Skeletal muscle tissue (tissue), 3 donors: ENCODE measurements at regions not wholly inside any gene's neighbourhood (a gene's known extent, or its start where the extent isn't known, plus 50 kb on each side); places are given as distances from the start of the nearest gene placed in this dataset.
A peak's percentile ranks its signal among the peaks of the same experiment; 100 is the strongest.

Experiments used
- H3K27ac ChIP-seq: one replicate; pipeline ENCODE4 v1.7.0; 2013; ENCODE audit warnings: mild to moderate bottlenecking, low read depth, low read length, inconsistent platforms
- H3K27me3 ChIP-seq, 3 donors: one replicate each; pipeline ENCODE4 v1.7.0; 2013; ENCODE audit warnings: low read length in 3 of 3; ENCODE audit not compliant: control insufficient read depth in 3 of 3, insufficient read depth in 3 of 3
- H3K36me3 ChIP-seq, 3 donors: one replicate each; pipeline ENCODE4 v1.7.0; 2013; ENCODE audit warnings: low read length in 3 of 3; ENCODE audit not compliant: control insufficient read depth in 3 of 3, insufficient read depth in 3 of 3
- H3K4me1 ChIP-seq, 3 donors: one replicate each; pipeline ENCODE4 v1.7.0; 2013; ENCODE audit warnings: low read length in 3 of 3, mild to moderate bottlenecking in 3 of 3; ENCODE audit not compliant: control insufficient read depth in 3 of 3, insufficient read depth in 3 of 3
- H3K4me3 ChIP-seq, 3 donors: one replicate each; pipeline ENCODE4 v1.7.0; 2013; ENCODE audit warnings: low read length in 3 of 3
- H3K9ac ChIP-seq, 3 donors: one replicate each; pipeline ENCODE4 v1.7.0; 2013; ENCODE audit warnings: low read length in 3 of 3, mild to moderate bottlenecking in 3 of 3, moderate library complexity in 2 of 3, low read depth in 1 of 3
- H3K9me3 ChIP-seq, 3 donors: one replicate each; pipeline ENCODE4 v1.7.0; 2013; ENCODE audit warnings: low read length in 3 of 3; ENCODE audit not compliant: control insufficient read depth in 3 of 3
- donor health status: Osteomylitis.

DNA sequence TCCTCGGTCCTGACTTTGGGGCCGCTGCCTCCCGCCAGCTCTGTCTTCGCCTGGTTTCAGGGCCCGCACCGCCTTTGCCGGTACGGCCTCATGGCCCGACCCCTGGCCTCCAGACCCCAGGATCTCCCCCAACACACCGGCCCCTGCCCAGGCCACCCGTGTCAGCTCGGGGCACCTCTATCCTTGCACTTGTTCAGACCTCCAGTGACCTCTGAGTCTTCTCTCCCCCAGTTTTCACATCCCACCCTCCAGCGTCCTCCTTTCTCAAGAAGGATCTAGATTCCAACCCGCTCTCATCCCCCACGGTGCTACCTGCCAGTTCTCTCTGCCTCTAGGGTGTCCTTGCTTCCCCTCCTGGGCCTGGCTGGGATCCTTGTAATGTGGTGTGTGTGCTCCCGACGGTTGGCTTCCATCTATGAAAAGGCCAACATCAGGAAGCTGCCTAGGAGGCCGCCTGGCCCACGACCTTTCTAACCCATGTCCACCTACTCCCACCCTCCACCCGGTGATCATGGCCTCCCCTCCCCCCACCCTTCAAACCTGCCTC lies 61.1 kb downstream of the SPATA31C2 start:
- no peaks in the 10 kb centered on the region for H3K9me3 ChIP-seq
- H3K27me3 ChIP-seq: peaks cover 12 to 17% (median 12%) of the 10 kb centered on the region in 3 donors
- H3K4me3 ChIP-seq: peak overlapping the region in 1 of 3 donors; percentile 69
- H3K9ac ChIP-seq: no peak overlapping the region
- peaks cover 5 to 11% (median 6%) of the 10 kb centered on the region in 3 donors for H3K4me1 ChIP-seq
- no peaks in the 10 kb centered on the region for H3K36me3 ChIP-seq
- no peak overlapping the region for H3K27ac ChIP-seq

DNA sequence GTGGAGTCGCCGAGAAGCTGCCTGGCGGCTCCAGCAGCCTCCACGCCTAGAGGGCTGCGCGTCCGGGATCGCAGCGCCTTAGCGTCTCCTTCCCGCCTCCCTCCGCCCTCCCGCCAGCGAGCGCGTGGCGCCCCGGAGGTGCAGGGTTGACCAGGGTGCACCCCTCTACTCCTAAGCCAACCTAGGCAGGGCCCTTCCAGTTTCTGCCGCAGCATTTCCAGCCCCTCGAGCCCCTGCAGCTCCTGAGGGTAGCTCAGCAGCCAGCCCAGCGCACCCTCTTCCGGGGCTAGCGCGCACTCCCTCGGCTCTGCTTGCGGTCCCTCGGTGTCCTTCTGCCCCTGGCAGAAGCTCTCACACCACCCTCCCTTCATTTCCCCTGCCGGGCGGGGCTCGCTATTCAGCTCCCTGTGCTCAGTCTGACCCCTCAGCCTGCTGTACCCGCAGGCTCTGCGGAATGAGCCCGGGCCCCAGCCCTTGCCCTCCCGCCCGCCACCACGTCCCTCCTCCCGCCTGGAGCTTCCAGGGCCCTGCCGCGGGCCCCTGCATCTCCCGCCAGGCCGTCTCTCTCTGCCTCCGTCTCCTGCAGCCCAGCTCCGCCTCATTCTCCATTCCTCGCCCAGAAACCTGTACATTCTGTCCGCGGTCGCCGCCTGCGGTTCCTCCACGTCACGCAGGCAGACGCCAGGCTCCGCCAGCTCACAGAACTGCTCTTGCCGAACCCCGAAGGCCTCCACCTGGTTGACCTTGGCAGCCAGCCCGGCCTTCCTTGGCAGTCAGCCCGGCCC lies 61.8 kb downstream of the SPATA31C2 start:
- Histone ChIP-seq H3K27me3 (peaks cover 12 to 17% (median 12%) of the 10 kb centered on the region in 3 donors), H3K4me1 (peaks cover 5 to 11% (median 6%) of the 10 kb centered on the region in 3 donors), H3K36me3 (no peaks in the 10 kb centered on the region), H3K27ac (no peak overlapping the region), H3K4me3 (peak overlapping the region; percentile 60 to 69 (median 68)), H3K9me3 (no peaks in the 10 kb centered on the region), H3K9ac (no peak overlapping the region)

GRCh38 chr9:88075966-88076285 lies 62.3 kb downstream of the SPATA31C2 start:
- H3K27me3 ChIP-seq: peaks cover 12 to 17% (median 12%) of the 10 kb centered on the region in 3 donors
- no peak overlapping the region for H3K27ac ChIP-seq
- H3K4me3 ChIP-seq: peak overlapping the region; percentile 60 to 69 (median 68)
- H3K4me1 ChIP-seq: peaks cover 5 to 11% (median 6%) of the 10 kb centered on the region in 3 donors
- H3K36me3 ChIP-seq: no peaks in the 10 kb centered on the region
- no peak overlapping the region for H3K9ac ChIP-seq
- no peaks in the 10 kb centered on the region for H3K9me3 ChIP-seq

- Histone ChIP-seq H3K4me1 (peaks cover 5 to 11% (median 6%) of the 10 kb centered on the region in 3 donors), H3K36me3 (no peaks in the 10 kb centered on the region), H3K27ac (no peak overlapping the region), H3K9me3 (no peaks in the 10 kb centered on the region), H3K4me3 (no peak overlapping the region), H3K27me3 (peaks cover 12 to 17% (median 12%) of the 10 kb centered on the region in 3 donors), H3K9ac (no peak overlapping the region)
Observed at GRCh38 chr9:88075506-88075905, 62.8 kb downstream of the SPATA31C2 start.

DNA sequence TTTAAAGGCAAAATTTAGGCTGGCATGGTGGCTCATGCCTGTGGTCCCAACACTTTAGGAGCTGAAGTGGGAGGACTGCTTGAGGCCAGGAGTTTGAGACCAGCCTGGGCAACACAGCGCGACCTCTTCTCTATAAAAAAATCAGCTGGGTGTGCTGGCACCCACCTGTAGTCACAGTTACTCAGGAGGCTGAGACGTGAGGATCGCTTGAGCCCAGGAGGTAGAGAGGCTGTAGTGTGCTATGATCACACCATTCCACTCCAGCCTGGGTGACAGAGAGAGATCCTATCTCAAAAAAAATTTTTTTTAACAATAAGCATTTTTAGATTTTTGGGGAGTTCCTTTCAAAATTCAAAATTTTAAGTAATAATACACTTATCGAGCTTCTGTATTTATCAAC lies 63.3 kb downstream of the SPATA31C2 start:
- no peaks in the 10 kb centered on the region for H3K9me3 ChIP-seq
- no peaks in the 10 kb centered on the region for H3K36me3 ChIP-seq
- H3K4me1 ChIP-seq: peaks cover 5 to 11% (median 6%) of the 10 kb centered on the region in 3 donors
- H3K4me3 ChIP-seq: no peak overlapping the region
- no peak overlapping the region for H3K27ac ChIP-seq
- H3K9ac ChIP-seq: no peak overlapping the region
- H3K27me3 ChIP-seq: peaks cover 12 to 17% (median 12%) of the 10 kb centered on the region in 3 donors

GRCh38 chr9:88072831-88073375 lies 65.4 kb downstream of the SPATA31C2 start:
- Histone ChIP-seq H3K4me1 (peaks cover 5 to 11% (median 6%) of the 10 kb centered on the region in 3 donors), H3K36me3 (no peaks in the 10 kb centered on the region), H3K27me3 (peaks cover 12 to 17% (median 12%) of the 10 kb centered on the region in 3 donors), H3K9me3 (no peaks in the 10 kb centered on the region), H3K9ac (no peak overlapping the region), H3K27ac (no peak overlapping the region), H3K4me3 (no peak overlapping the region)

GRCh38 chr9:88071331-88071730 lies 66.9 kb downstream of the SPATA31C2 start:
- no peaks in the 10 kb centered on the region for H3K9me3 ChIP-seq
- no peak overlapping the region for H3K4me3 ChIP-seq
- no peak overlapping the region for H3K27ac ChIP-seq
- no peaks in the 10 kb centered on the region for H3K36me3 ChIP-seq
- peaks cover 4 to 5% (median 5%) of the 10 kb centered on the region in 3 donors for H3K4me1 ChIP-seq
- H3K27me3 ChIP-seq: peaks cover 10 to 12% (median 11%) of the 10 kb centered on the region in 3 donors
- no peak overlapping the region for H3K9ac ChIP-seq

GRCh38 chr9:88065619-88066018 lies 72.7 kb downstream of the SPATA31C2 start:
- no peak overlapping the region for H3K9ac ChIP-seq
- H3K4me1 ChIP-seq: no peaks in the 10 kb centered on the region
- H3K27me3 ChIP-seq: no peaks in the 10 kb centered on the region
- no peaks in the 10 kb centered on the region for H3K36me3 ChIP-seq
- H3K27ac ChIP-seq: no peak overlapping the region
- no peaks in the 10 kb centered on the region for H3K9me3 ChIP-seq
- H3K4me3 ChIP-seq: no peak overlapping the region

DNA sequence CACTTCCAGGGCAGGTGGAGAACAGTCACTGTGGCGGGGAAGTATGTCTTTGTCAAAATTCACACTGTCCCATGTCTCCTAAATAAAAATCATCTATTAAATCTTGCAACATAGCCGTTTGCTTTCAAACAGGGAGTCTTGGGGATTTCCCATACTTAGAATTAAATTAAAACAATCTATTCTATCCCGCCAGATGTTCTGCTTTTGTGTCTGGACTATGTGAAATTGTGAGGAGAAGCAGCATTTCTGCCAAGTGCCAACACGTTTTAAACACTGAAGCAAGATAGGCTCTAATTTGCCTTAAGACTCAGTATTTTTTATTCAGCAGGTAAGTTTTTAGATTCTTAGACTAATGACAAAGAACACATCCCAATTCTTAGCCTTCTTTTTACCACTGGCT lies 73.7 kb downstream of the SPATA31C2 start:
- Histone ChIP-seq H3K4me1 (no peaks in the 10 kb centered on the region), H3K27ac (no peak overlapping the region), H3K36me3 (no peaks in the 10 kb centered on the region), H3K4me3 (no peak overlapping the region), H3K27me3 (no peaks in the 10 kb centered on the region), H3K9ac (no peak overlapping the region), H3K9me3 (no peaks in the 10 kb centered on the region)

DNA sequence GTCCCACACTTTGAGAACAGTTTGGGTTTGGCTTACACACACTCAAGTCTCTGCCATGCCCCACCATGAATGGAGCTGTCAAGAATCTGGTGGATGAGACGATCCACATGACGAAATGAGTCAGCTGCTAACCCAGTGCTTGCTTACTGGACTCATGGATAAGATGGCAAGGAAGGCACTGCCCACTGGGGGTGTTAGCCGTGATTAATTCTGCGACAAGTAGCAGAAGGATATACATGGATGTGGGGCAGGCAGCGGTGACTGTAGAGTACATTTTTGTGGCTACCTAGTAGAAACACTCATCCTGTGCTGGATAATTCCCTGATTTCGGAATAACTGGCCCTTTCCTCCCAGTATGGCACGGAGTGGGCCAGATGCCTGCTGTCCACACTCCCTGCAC lies 77.5 kb downstream of the SPATA31C2 start:
- Histone ChIP-seq H3K4me3 (no peak overlapping the region), H3K4me1 (no peaks in the 10 kb centered on the region), H3K9me3 (no peaks in the 10 kb centered on the region), H3K27ac (no peak overlapping the region), H3K9ac (no peak overlapping the region), H3K36me3 (no peaks in the 10 kb centered on the region), H3K27me3 (no peaks in the 10 kb centered on the region)
